Astrocyte (in vitro differentiated cells and primary cell): ENCODE measurements at regions not wholly inside any gene's neighbourhood (a gene's known extent, or its start where the extent isn't known, plus 50 kb on each side); places are given as distances from the start of the nearest gene placed in this dataset.

Experiments
- DNase-seq: peaks from one replicate; pipeline ENCODE4 v3.0.0-alpha.2; 2010; ENCODE audit warnings: low read depth
- FAIRE-seq: peaks from 2 replicates; lab custom pipeline; 2011; peaks lifted over from hg19 to GRCh38; lab: Jason Lieb, UNC
- H2AFZ ChIP-seq: 2 replicates; pipeline ENCODE4 v1.6.0; 2012; ENCODE audit warnings: low read depth, low read length, inconsistent platforms
- H3K27ac ChIP-seq: 2 replicates; pipeline ENCODE4 v1.5.1; 2011; ENCODE audit warnings: low read depth, low read length, inconsistent platforms
- H3K27me3 ChIP-seq: 2 replicates; pipeline ENCODE4 v1.6.0; 2011; ENCODE audit warnings: low read length, inconsistent platforms; ENCODE audit not compliant: insufficient read depth
- H3K36me3 ChIP-seq: 2 replicates; pipeline ENCODE4 v1.5.1; 2011; ENCODE audit warnings: low read length, inconsistent platforms; ENCODE audit not compliant: insufficient read depth
- H3K4me1 ChIP-seq: 2 replicates; pipeline ENCODE4 v1.5.1; 2011; ENCODE audit warnings: low read length, inconsistent platforms; ENCODE audit not compliant: insufficient read depth
- H3K4me2 ChIP-seq: 2 replicates; pipeline ENCODE4 v1.6.0; 2012; ENCODE audit warnings: low read length, inconsistent platforms
- H3K4me3 ChIP-seq: 2 replicates; pipeline ENCODE4 v1.5.1; 2011; ENCODE audit warnings: low read depth, mild to moderate bottlenecking, low read length, inconsistent platforms; ENCODE audit not compliant: insufficient read depth
- H3K79me2 ChIP-seq: 2 replicates; pipeline ENCODE4 v1.6.0; 2012; ENCODE audit warnings: mild to moderate bottlenecking, low read length, inconsistent platforms; ENCODE audit not compliant: insufficient read depth
- H3K9ac ChIP-seq: 2 replicates; pipeline ENCODE4 v1.6.0; 2012; ENCODE audit warnings: mild to moderate bottlenecking, low read length, inconsistent platforms
- H3K9me3 ChIP-seq: 2 replicates; pipeline ENCODE4 v1.5.1; 2012; ENCODE audit warnings: low read depth, mild to moderate bottlenecking, low read length, inconsistent platforms; ENCODE audit not compliant: insufficient read depth
- H4K20me1 ChIP-seq: 2 replicates; pipeline ENCODE4 v1.6.0; 2012; ENCODE audit warnings: low read length, inconsistent platforms; ENCODE audit not compliant: insufficient read depth
- H3K27ac Mint-ChIP-seq: one replicate; pipeline ENCODE4 v1.8.0; 2021; ENCODE audit warnings: mild to moderate bottlenecking, mixed read lengths; ENCODE audit not compliant: unreplicated experiment
- H3K27me3 Mint-ChIP-seq: one replicate; pipeline ENCODE4 v1.8.0; 2021; ENCODE audit warnings: low read depth, mixed read lengths; ENCODE audit not compliant: unreplicated experiment
- H3K36me3 Mint-ChIP-seq: one replicate; pipeline ENCODE4 v1.8.0; 2021; ENCODE audit warnings: low read depth, mixed read lengths; ENCODE audit not compliant: unreplicated experiment
- H3K4me1 Mint-ChIP-seq: one replicate; pipeline ENCODE4 v1.8.0; 2021; ENCODE audit warnings: low read depth, mixed read lengths; ENCODE audit not compliant: unreplicated experiment
- H3K4me3 Mint-ChIP-seq: one replicate; pipeline ENCODE4 v1.8.0; 2021; ENCODE audit warnings: mild to moderate bottlenecking, moderate library complexity, mixed read lengths; ENCODE audit not compliant: unreplicated experiment
- H3K9me3 Mint-ChIP-seq: one replicate; pipeline ENCODE4 v1.8.0; 2021; ENCODE audit warnings: mild to moderate bottlenecking, mixed read lengths; ENCODE audit not compliant: unreplicated experiment
- CTCF ChIP-seq: IDR thresholded peaks from 2 replicates; pipeline ENCODE4 v1.5.1; 2011; ENCODE audit warnings: low read depth, mild to moderate bottlenecking, inconsistent platforms, low read length, moderate library complexity; ENCODE audit not compliant: insufficient read depth
- EZH2 ChIP-seq: IDR thresholded peaks from 2 replicates; pipeline ENCODE4 v1.6.1; 2012; ENCODE audit warnings: mild to moderate bottlenecking, low read length, inconsistent platforms; ENCODE audit not compliant: insufficient read depth

GRCh38 chr12:19648591-19648990, 209.3 kb downstream of the AEBP2 start:
- Histone ChIP-seq H3K27ac (no peak overlapping the region), H3K79me2 (no peaks in the 10 kb centered on the region), H2AFZ (no peak overlapping the region), H3K4me2 (no peak overlapping the region), H3K4me3 (no peak overlapping the region), H3K9ac (no peak overlapping the region), H3K27me3 (no peaks in the 10 kb centered on the region), H3K36me3 (no peaks in the 10 kb centered on the region), H4K20me1 (no peaks in the 10 kb centered on the region), H3K9me3 (peaks cover 3% of the 10 kb centered on the region), H3K4me1 (no peaks in the 10 kb centered on the region)
- H3K36me3 Mint-ChIP-seq, result peaks cover 3% of the 10 kb centered on the region
- DNase-seq (no peak), FAIRE-seq (no peak)
- H3K27ac Mint-ChIP-seq, result no peak overlapping the region
- no peak overlapping the region for H3K4me3 Mint-ChIP-seq
- peaks cover under 1% of the 10 kb centered on the region for H3K4me1 Mint-ChIP-seq
- H3K27me3 Mint-ChIP-seq, result no peaks in the 10 kb centered on the region
- H3K9me3 Mint-ChIP-seq, result peaks cover 12% of the 10 kb centered on the region
- TF ChIP-seq CTCF (no peak), EZH2 (no peak)

- Mint-ChIP-seq H3K36me3 (no peaks in the 10 kb centered on the region), H3K9me3 (no peaks in the 10 kb centered on the region), H3K27ac (no peak overlapping the region), H3K4me1 (no peaks in the 10 kb centered on the region), H3K27me3 (no peaks in the 10 kb centered on the region), H3K4me3 (no peak overlapping the region)
- H3K27me3 ChIP-seq, result no peaks in the 10 kb centered on the region
- H3K4me1 ChIP-seq, result no peaks in the 10 kb centered on the region
- no peak overlapping the region for H2AFZ ChIP-seq
- DNase-seq (no peak), FAIRE-seq (no peak)
- no peaks in the 10 kb centered on the region for H3K36me3 ChIP-seq
- H3K79me2 ChIP-seq, result no peaks in the 10 kb centered on the region
- H3K9me3 ChIP-seq, result no peaks in the 10 kb centered on the region
- no peak overlapping the region for H3K4me2 ChIP-seq
- no peak overlapping the region for H3K9ac ChIP-seq
- H4K20me1 ChIP-seq, result no peaks in the 10 kb centered on the region
- no peak overlapping the region for H3K4me3 ChIP-seq
- H3K27ac ChIP-seq, result no peak overlapping the region
- TF ChIP-seq CTCF (no peak), EZH2 (no peak)
Measured at GRCh38 chr12:19652386-19652785, 213.1 kb downstream of the AEBP2 start.

GRCh38 chr12:19654650-19655376, 215.5 kb downstream of the AEBP2 start:
- DNase-seq (peak; percentile 44), FAIRE-seq (no peak)
- H3K79me2 ChIP-seq, result no peaks in the 10 kb centered on the region
- H3K4me1 ChIP-seq, result no peaks in the 10 kb centered on the region
- no peak overlapping the region for H3K4me3 ChIP-seq
- TF ChIP-seq CTCF (no peak), EZH2 (no peak)
- no peaks in the 10 kb centered on the region for H3K4me1 Mint-ChIP-seq
- no peak overlapping the region for H3K9ac ChIP-seq
- H3K4me2 ChIP-seq, result no peak overlapping the region
- H3K9me3 ChIP-seq, result no peaks in the 10 kb centered on the region
- no peak overlapping the region for H2AFZ ChIP-seq
- no peaks in the 10 kb centered on the region for H3K36me3 Mint-ChIP-seq
- H3K27ac Mint-ChIP-seq, result no peak overlapping the region
- H4K20me1 ChIP-seq, result no peaks in the 10 kb centered on the region
- no peak overlapping the region for H3K4me3 Mint-ChIP-seq
- no peaks in the 10 kb centered on the region for H3K27me3 ChIP-seq
- no peak overlapping the region for H3K27ac ChIP-seq
- H3K27me3 Mint-ChIP-seq, result no peaks in the 10 kb centered on the region
- no peaks in the 10 kb centered on the region for H3K36me3 ChIP-seq
- no peaks in the 10 kb centered on the region for H3K9me3 Mint-ChIP-seq
